Endothelial cell of umbilical vein (primary cell): ENCODE measurements at regions not wholly inside any gene's neighbourhood (a gene's known extent, or its start where the extent isn't known, plus 50 kb on each side); places are given as distances from the start of the nearest gene placed in this dataset.

Experiments used
- BruUV-seq: library from RNA; stranded (reverse); fragments of 400-500 nt; replicated peaks from 2 replicates; lab custom pipeline; 2021; lab: Mats Ljungman, UMichigan
- CTCF ChIA-PET: fragments of 300-600, 350-600 bp; sonication (Branson Sonifier 250); formaldehyde crosslinking; loops from one replicate; lab custom pipeline; 2021; ENCODE audit warnings: antibody characterized with exemption, inconsistent platforms; lab: Charles Lee
- POLR2A ChIA-PET: fragments of 300-600, 350-600 bp; sonication (Branson Sonifier 250); formaldehyde crosslinking; loops from one replicate; lab custom pipeline; 2021; ENCODE audit warnings: antibody characterized with exemption, inconsistent platforms; lab: Charles Lee
- DNase-seq: peaks from one replicate; pipeline ENCODE4 v3.0.0-alpha.2; 2011; ENCODE audit warnings: low read depth, low spot score
- FAIRE-seq: peaks from 2 replicates; lab custom pipeline; 2011; peaks lifted over from hg19 to GRCh38; lab: Jason Lieb, UNC
- H2AFZ ChIP-seq: 2 replicates; pipeline ENCODE4 v1.6.0; 2012; ENCODE audit warnings: low read depth, low read length, control low read depth, inconsistent platforms
- H3K27ac ChIP-seq: 2 replicates; pipeline ENCODE4 v1.5.1; 2011; ENCODE audit warnings: low read depth, mild to moderate bottlenecking, control low read depth, low read length, moderate library complexity; ENCODE audit not compliant: insufficient read depth
- H3K27me3 ChIP-seq, 2 experiments: 2 replicates each; pipeline versions ENCODE4 v1.6.0 to v1.6.1; 2011; ENCODE audit warnings: low read length in 2 of 2, mixed read lengths in 1 of 2; ENCODE audit not compliant: control insufficient read depth in 2 of 2, insufficient read depth in 2 of 2
- H3K36me3 ChIP-seq, 2 experiments: 2 replicates in 1 of 2; 3 replicates in 1 of 2; pipeline ENCODE4 v1.5.1; 2011; ENCODE audit warnings: low read length in 2 of 2, mild to moderate bottlenecking in 1 of 2, moderate library complexity in 1 of 2; ENCODE audit not compliant: control insufficient read depth in 2 of 2, insufficient read depth in 2 of 2; ENCODE audit errors: extremely low read depth in 1 of 2
- H3K4me1 ChIP-seq: 3 replicates; pipeline ENCODE4 v1.5.1; 2011; ENCODE audit warnings: mild to moderate bottlenecking, low read length; ENCODE audit not compliant: control insufficient read depth, insufficient read depth; ENCODE audit errors: extremely low read depth
- H3K4me2 ChIP-seq: 2 replicates; pipeline ENCODE4 v1.6.1; 2011; ENCODE audit warnings: low read length, control low read depth, mixed read lengths; ENCODE audit not compliant: insufficient read depth
- H3K4me3 ChIP-seq, 3 experiments: fragments of 200-600 bp in 1 of 3; sonication (generic), shearing (Covaris generic) in 1 of 3; replicated peaks in 1 of 3; 2 replicates each; pipeline ENCODE4 v1.5.1; 2011 to 2016; ENCODE audit warnings: control low read depth in 3 of 3, low read length in 3 of 3, mild to moderate bottlenecking in 2 of 3, inconsistent platforms in 1 of 3, low read depth in 1 of 3, moderate library complexity in 1 of 3; ENCODE audit not compliant: insufficient read depth in 1 of 3
- H3K79me2 ChIP-seq: 2 replicates; pipeline ENCODE4 v1.6.0; 2012; ENCODE audit warnings: low read length, inconsistent platforms; ENCODE audit not compliant: control insufficient read depth, insufficient read depth
- H3K9ac ChIP-seq: replicated peaks from 2 replicates; pipeline ENCODE3; 2011; ENCODE audit warnings: low read length, control low read depth; ENCODE audit not compliant: insufficient read depth; ENCODE audit errors: extremely low read depth
- H3K9me1 ChIP-seq: replicated peaks from 3 replicates; pipeline ENCODE4 v1.6.0; 2011; ENCODE audit warnings: mild to moderate bottlenecking, low read length; ENCODE audit not compliant: control insufficient read depth, insufficient read depth; ENCODE audit errors: extremely low read depth
- H3K9me3 ChIP-seq: replicated peaks from 2 replicates; pipeline ENCODE4 v1.5.1; 2012; ENCODE audit warnings: low read length, inconsistent platforms; ENCODE audit not compliant: control insufficient read depth, insufficient read depth
- H4K20me1 ChIP-seq: replicated peaks from 2 replicates; pipeline ENCODE3; 2011; ENCODE audit warnings: mild to moderate bottlenecking, low read length; ENCODE audit not compliant: control insufficient read depth, insufficient read depth; ENCODE audit errors: extremely low read depth
- CTCF ChIP-seq, 2 donors: IDR thresholded peaks; 1 replicate in 1 of 2; 2 replicates in 1 of 2; pipeline ENCODE4 v1.5.1; 2011; ENCODE audit warnings: low read length in 2 of 2, mild to moderate bottlenecking in 2 of 2, moderate library complexity in 2 of 2, control low read depth in 1 of 2, inconsistent platforms in 1 of 2, low read depth in 1 of 2; ENCODE audit not compliant: insufficient read depth in 1 of 2; ENCODE audit errors: extremely low read depth in 1 of 2
- EZH2 ChIP-seq: IDR thresholded peaks from 2 replicates; pipeline ENCODE4 v1.6.1; 2012; ENCODE audit warnings: borderline replicate concordance, low read depth, mild to moderate bottlenecking, moderate library complexity, low read length, inconsistent platforms; ENCODE audit not compliant: severe bottlenecking
- FOS ChIP-seq: IDR thresholded peaks from 2 replicates; pipeline ENCODE4 v1.6.1; 2011; ENCODE audit warnings: mild to moderate bottlenecking, low read length, moderate library complexity, borderline replicate concordance; ENCODE audit not compliant: insufficient read depth
- GATA2 ChIP-seq: IDR thresholded peaks from 2 replicates; pipeline ENCODE4 v1.7.0; 2011; ENCODE audit warnings: low read depth, mild to moderate bottlenecking, moderate library complexity, mixed read lengths, low read length; ENCODE audit not compliant: insufficient read length, insufficient read depth
- JUN ChIP-seq: IDR thresholded peaks from 2 replicates; pipeline ENCODE4 v1.6.1; 2011; ENCODE audit warnings: borderline replicate concordance, low read depth; ENCODE audit not compliant: insufficient read length, insufficient read depth
- MAX ChIP-seq: IDR thresholded peaks from 2 replicates; pipeline ENCODE4 v1.6.1; 2011; ENCODE audit not compliant: insufficient read depth, insufficient read length
- MYC ChIP-seq: IDR thresholded peaks from one replicate; pipeline ENCODE4 v1.6.1; 2011; ENCODE audit warnings: mild to moderate bottlenecking, low read depth, low read length
- POLR2A ChIP-seq: IDR thresholded peaks from 2 replicates; pipeline ENCODE4 v1.6.1; 2012; ENCODE audit warnings: low read depth, mild to moderate bottlenecking, control low read depth, low read length
- POLR2AphosphoS5 ChIP-seq: IDR thresholded peaks from 2 replicates; pipeline ENCODE4 v1.6.1; 2012; ENCODE audit warnings: low read depth, mild to moderate bottlenecking, control low read depth, low read length, moderate library complexity; ENCODE audit not compliant: insufficient read depth
- dilution Hi-C: fragments of 300-500 bp; cut with MboI; formaldehyde crosslinking; loops from one replicate; pipeline ENCODE4 v1.15.0; 2019; ENCODE audit warnings: low sequenced_read_pairs; ENCODE audit not compliant: extremely low pct_ligation_motif_present
- intact Hi-C: fragments of 100-400 bp; cut with micrococcal nuclease; formaldehyde crosslinking; loops from one replicate; pipeline ENCODE4 v1.10.0; 2022

GRCh38 chr20:22383156-22383555 is 201.2 kb downstream of the FOXA2 start:
- no peak overlapping the region for H3K9ac ChIP-seq
- dilution Hi-C loops (no loop called here), intact Hi-C loops (no loop called here)
- ChIA-PET CTCF (no interaction called here), POLR2A (no interaction called here)
- no TSS peak for BruUV-seq
- TF ChIP-seq POLR2AphosphoS5 (no peak), POLR2A (no peak), JUN (no peak), FOS (no peak), CTCF (IDR thresholded peaks at IDR 0.05; ENCODE audit: extremely low read depth in 1 of 2, insufficient read depth in 1 of 2, low read depth in 1 of 2, low read length in 2 of 2) (no peak)
- no peaks in the 10 kb centered on the region for H4K20me1 ChIP-seq
- H3K36me3 ChIP-seq: no peaks in the 10 kb centered on the region
- H3K4me1 ChIP-seq: no peaks in the 10 kb centered on the region
- H3K9me3 ChIP-seq: no peaks in the 10 kb centered on the region
- H3K27me3 ChIP-seq: no peaks in the 10 kb centered on the region
- no peak overlapping the region for H3K27ac ChIP-seq
- no peak overlapping the region for H3K4me2 ChIP-seq
- H2AFZ ChIP-seq: no peak overlapping the region
- FAIRE-seq (no peak), DNase-seq (no peak)
- H3K4me3 ChIP-seq: no peak overlapping the region
- H3K79me2 ChIP-seq: no peaks in the 10 kb centered on the region
- no peaks in the 10 kb centered on the region for H3K9me1 ChIP-seq

- no peak overlapping the region for H3K27ac ChIP-seq
- no peaks in the 10 kb centered on the region for H3K27me3 ChIP-seq
- dilution Hi-C loops: no loop called here
- intact Hi-C loops: no loop called here
- ChIA-PET CTCF (no interaction called here), POLR2A (no interaction called here)
- no peak overlapping the region for H3K4me2 ChIP-seq
- H3K9me3 ChIP-seq: no peaks in the 10 kb centered on the region
- H3K9me1 ChIP-seq: no peaks in the 10 kb centered on the region
- DNase-seq (no peak), FAIRE-seq (no peak)
- no peaks in the 10 kb centered on the region for H3K36me3 ChIP-seq
- H2AFZ ChIP-seq: no peak overlapping the region
- H3K4me1 ChIP-seq: no peaks in the 10 kb centered on the region
- H3K4me3 ChIP-seq: no peak overlapping the region
- TF ChIP-seq POLR2A (no peak), MYC (no peak), JUN (no peak), MAX (no peak), POLR2AphosphoS5 (no peak), GATA2 (no peak), FOS (no peak), CTCF (IDR thresholded peaks at IDR 0.05; ENCODE audit: extremely low read depth in 1 of 2, insufficient read depth in 1 of 2, low read depth in 1 of 2, low read length in 2 of 2) (no peak), EZH2 (no peak)
- H3K79me2 ChIP-seq: no peaks in the 10 kb centered on the region
- no peak overlapping the region for H3K9ac ChIP-seq
- no TSS peak for BruUV-seq
- no peaks in the 10 kb centered on the region for H4K20me1 ChIP-seq
These were observed 201.6 kb downstream of the FOXA2 start for GRCh38 chr20:22382742-22383141.
